ENCODE measurements at regions not wholly inside any gene's neighbourhood (a gene's known extent, or its start where the extent isn't known, plus 50 kb on each side); places are given as distances from the start of the nearest gene placed in this dataset.

DNA sequence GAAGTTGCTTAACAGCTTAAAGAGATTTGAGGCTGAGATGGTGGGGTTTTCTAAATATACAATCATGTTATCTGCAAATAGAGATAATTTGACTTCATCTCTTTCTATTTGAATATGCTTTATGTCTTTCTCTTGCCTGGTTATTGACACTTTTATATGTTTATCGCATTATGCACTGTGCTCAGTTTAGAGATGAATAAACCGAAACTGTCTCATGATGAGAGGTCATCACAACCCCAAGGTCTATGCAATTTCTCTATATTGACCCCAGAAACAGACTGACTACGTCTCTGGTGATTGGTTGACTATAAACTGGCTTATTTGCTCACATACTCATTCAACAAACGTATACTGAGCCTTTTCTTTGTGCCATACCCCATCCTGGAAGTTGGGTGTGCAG, 117.9 kb upstream of the NRIP1 start:
- no peak for TF ChIP-seq POLR2A (IDR thresholded peaks at IDR 0.05; ENCODE audit: low read length)
- no peak for TF ChIP-seq GATA1 (IDR thresholded peaks at IDR 0.05; ENCODE audit: low read depth, low read length)

All from erythroblast (primary cell).